HepG2 (cell line): ENCODE measurements at regions not wholly inside any gene's neighbourhood (a gene's known extent, or its start where the extent isn't known, plus 50 kb on each side); places are given as distances from the start of the nearest gene placed in this dataset.

ENCODE experiments used
- ASH2L ChIP-seq: fragments of 300-600, 200-600 bp; sonication (generic); IDR thresholded peaks from 2 replicates; pipeline ENCODE4 v1.7.0; 2017; ENCODE audit warnings: low read depth, mild to moderate bottlenecking, moderate library complexity, mixed read lengths, low read length; ENCODE audit not compliant: insufficient read length
- CBX5 ChIP-seq: sonication (generic); formaldehyde crosslinking; IDR thresholded peaks from 2 replicates; pipeline ENCODE4 v1.4.0; 2020; ENCODE audit warnings: missing genetic modification reagents, borderline replicate concordance
- CTCF ChIP-seq: sonication (generic); formaldehyde crosslinking; IDR thresholded peaks from 2 replicates; pipeline ENCODE4 v1.5.0; 2020; ENCODE audit warnings: mild to moderate bottlenecking, missing genetic modification reagents, moderate library complexity
- JUND ChIP-seq: sonication (generic); formaldehyde crosslinking; IDR thresholded peaks from 2 replicates; pipeline ENCODE4 v1.8.0; 2022; ENCODE audit warnings: mild to moderate bottlenecking, missing genetic modification reagents
- NR3C1 ChIP-seq: sonication (generic); formaldehyde crosslinking; IDR thresholded peaks from 2 replicates; pipeline ENCODE4 v1.4.0; 2020; ENCODE audit warnings: missing genetic modification reagents
- REST ChIP-seq, 2 experiments: IDR thresholded peaks; 2 replicates each; pipeline ENCODE4 v1.6.1; 2011 to 2012; ENCODE audit warnings: low read length in 2 of 2, borderline replicate concordance in 1 of 2, low read depth in 1 of 2, mild to moderate bottlenecking in 1 of 2, moderate library complexity in 1 of 2
- YEATS2 ChIP-seq: sonication (generic); formaldehyde crosslinking; IDR thresholded peaks from 2 replicates; pipeline ENCODE4 v1.4.0; 2020; ENCODE audit warnings: missing genetic modification reagents, borderline replicate concordance
- ZFP37 ChIP-seq: sonication (generic); formaldehyde crosslinking; IDR thresholded peaks from 2 replicates; pipeline ENCODE4 v1.4.0; 2020; ENCODE audit warnings: missing genetic modification reagents, borderline replicate concordance
- ZIK1 ChIP-seq: sonication (generic); formaldehyde crosslinking; IDR thresholded peaks from 2 replicates; pipeline ENCODE4 v1.5.0; 2020; ENCODE audit warnings: mild to moderate bottlenecking, low read depth, missing genetic modification reagents, borderline replicate concordance
- ZNF274 ChIP-seq: sonication (generic); formaldehyde crosslinking; IDR thresholded peaks from 2 replicates; pipeline ENCODE4 v1.5.1; 2020; ENCODE audit warnings: mild to moderate bottlenecking, missing genetic modification reagents
- ZNF749 ChIP-seq: sonication (generic); formaldehyde crosslinking; IDR thresholded peaks from 2 replicates; pipeline ENCODE4 v1.8.0; 2022; ENCODE audit warnings: mild to moderate bottlenecking, missing genetic modification reagents, moderate library complexity, borderline replicate concordance
- TF ChIP-seq, protein P1 (sequence below): sonication (generic); formaldehyde crosslinking; conservative IDR thresholded peaks from 2 replicates; pipeline ENCODE4 v1.8.1; 2023; ENCODE audit warnings: missing genetic modification reagents
- TF ChIP-seq, protein P2 (sequence below): sonication (generic); formaldehyde crosslinking; IDR thresholded peaks from 2 replicates; pipeline ENCODE4 v1.8.0; 2022; ENCODE audit warnings: mild to moderate bottlenecking, missing genetic modification reagents

GRCh38 chr6:131349199-131349598, 213.9 kb downstream of the AKAP7 start:
- TF ChIP-seq ZFP37 (CRISPR knock-in tag) = no peak
- TF ChIP-seq CTCF (CRISPR knock-in tag) = no peak
- TF ChIP-seq JUND = no peak
- no peak for TF ChIP-seq ZNF749 (CRISPR knock-in tag)
- TF ChIP-seq NR3C1 = no peak
- no peak for TF ChIP-seq ASH2L
- TF ChIP-seq, protein P1, sequence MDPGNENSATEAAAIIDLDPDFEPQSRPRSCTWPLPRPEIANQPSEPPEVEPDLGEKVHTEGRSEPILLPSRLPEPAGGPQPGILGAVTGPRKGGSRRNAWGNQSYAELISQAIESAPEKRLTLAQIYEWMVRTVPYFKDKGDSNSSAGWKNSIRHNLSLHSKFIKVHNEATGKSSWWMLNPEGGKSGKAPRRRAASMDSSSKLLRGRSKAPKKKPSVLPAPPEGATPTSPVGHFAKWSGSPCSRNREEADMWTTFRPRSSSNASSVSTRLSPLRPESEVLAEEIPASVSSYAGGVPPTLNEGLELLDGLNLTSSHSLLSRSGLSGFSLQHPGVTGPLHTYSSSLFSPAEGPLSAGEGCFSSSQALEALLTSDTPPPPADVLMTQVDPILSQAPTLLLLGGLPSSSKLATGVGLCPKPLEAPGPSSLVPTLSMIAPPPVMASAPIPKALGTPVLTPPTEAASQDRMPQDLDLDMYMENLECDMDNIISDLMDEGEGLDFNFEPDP (CRISPR knock-in tag) = no peak
- TF ChIP-seq CBX5 (CRISPR knock-in tag) = no peak
- TF ChIP-seq ZIK1 = no peak
- no peak for TF ChIP-seq REST (IDR thresholded peaks at IDR 0.05; ENCODE audit: borderline replicate concordance in 1 of 2, low read depth in 1 of 2, low read length in 2 of 2)
- no peak for TF ChIP-seq ZNF274 (CRISPR knock-in tag)
- TF ChIP-seq, protein P2, sequence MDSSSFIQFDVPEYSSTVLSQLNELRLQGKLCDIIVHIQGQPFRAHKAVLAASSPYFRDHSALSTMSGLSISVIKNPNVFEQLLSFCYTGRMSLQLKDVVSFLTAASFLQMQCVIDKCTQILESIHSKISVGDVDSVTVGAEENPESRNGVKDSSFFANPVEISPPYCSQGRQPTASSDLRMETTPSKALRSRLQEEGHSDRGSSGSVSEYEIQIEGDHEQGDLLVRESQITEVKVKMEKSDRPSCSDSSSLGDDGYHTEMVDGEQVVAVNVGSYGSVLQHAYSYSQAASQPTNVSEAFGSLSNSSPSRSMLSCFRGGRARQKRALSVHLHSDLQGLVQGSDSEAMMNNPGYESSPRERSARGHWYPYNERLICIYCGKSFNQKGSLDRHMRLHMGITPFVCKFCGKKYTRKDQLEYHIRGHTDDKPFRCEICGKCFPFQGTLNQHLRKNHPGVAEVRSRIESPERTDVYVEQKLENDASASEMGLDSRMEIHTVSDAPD (CRISPR knock-in tag) = no peak
- no peak for TF ChIP-seq YEATS2 (CRISPR knock-in tag)
